ENCODE measurements at regions not wholly inside any gene's neighbourhood (a gene's known extent, or its start where the extent isn't known, plus 50 kb on each side); places are given as distances from the start of the nearest gene placed in this dataset.
"Not testable (repeated sequence)": the region's sequence is repeated elsewhere in the genome, so short reads cannot be mapped to it uniquely, and the experiment has no call there.

- peaks cover 32% of the 10 kb centered on the region for H3K36me3 ChIP-seq (ENCODE audit: control insufficient read depth, low read depth, low read length)
- H3K4me3 ChIP-seq (ENCODE audit: low read length); H3K9ac ChIP-seq (ENCODE audit: low read length); H3K27me3 ChIP-seq (ENCODE audit: control insufficient read depth, insufficient read depth, low read length); H3K4me1 ChIP-seq (ENCODE audit: control insufficient read depth, low read depth, low read length); H3K9me3 ChIP-seq (ENCODE audit: control insufficient read depth, low read depth, low read length); H3K27ac ChIP-seq (ENCODE audit: low read length): not testable (repeated sequence)
Observed at GRCh38 chr10:38364073-38364472, 269.9 kb downstream of the ZNF37A start.

GRCh38 chr10:38365917-38366316, 271.8 kb downstream of the ZNF37A start:
- not testable (repeated sequence) for H3K27ac ChIP-seq (ENCODE audit: low read length); H3K4me1 ChIP-seq (ENCODE audit: control insufficient read depth, low read depth, low read length); H3K27me3 ChIP-seq (ENCODE audit: control insufficient read depth, insufficient read depth, low read length); H3K9me3 ChIP-seq (ENCODE audit: control insufficient read depth, low read depth, low read length); H3K4me3 ChIP-seq (ENCODE audit: low read length); H3K9ac ChIP-seq (ENCODE audit: low read length)
- peaks cover 39% of the 10 kb centered on the region for H3K36me3 ChIP-seq (ENCODE audit: control insufficient read depth, low read depth, low read length)

GRCh38 chr10:38383800-38384199, 289.7 kb downstream of the ZNF37A start:
- not testable (repeated sequence) for H3K36me3 ChIP-seq (ENCODE audit: control insufficient read depth, low read depth, low read length); H3K4me1 ChIP-seq (ENCODE audit: control insufficient read depth, low read depth, low read length); H3K27ac ChIP-seq (ENCODE audit: low read length); H3K9ac ChIP-seq (ENCODE audit: low read length); H3K27me3 ChIP-seq (ENCODE audit: control insufficient read depth, insufficient read depth, low read length); H3K9me3 ChIP-seq (ENCODE audit: control insufficient read depth, low read depth, low read length); H3K4me3 ChIP-seq (ENCODE audit: low read length)

- not testable (repeated sequence) for H3K9ac ChIP-seq (ENCODE audit: low read length); H3K36me3 ChIP-seq (ENCODE audit: control insufficient read depth, low read depth, low read length); H3K4me1 ChIP-seq (ENCODE audit: control insufficient read depth, low read depth, low read length); H3K27me3 ChIP-seq (ENCODE audit: control insufficient read depth, insufficient read depth, low read length); H3K4me3 ChIP-seq (ENCODE audit: low read length); H3K9me3 ChIP-seq (ENCODE audit: control insufficient read depth, low read depth, low read length); H3K27ac ChIP-seq (ENCODE audit: low read length)
Observed at GRCh38 chr10:38386869-38387268, 292.7 kb downstream of the ZNF37A start.

- H3K4me1 ChIP-seq (ENCODE audit: control insufficient read depth, low read depth, low read length); H3K4me3 ChIP-seq (ENCODE audit: low read length); H3K27ac ChIP-seq (ENCODE audit: low read length); H3K36me3 ChIP-seq (ENCODE audit: control insufficient read depth, low read depth, low read length); H3K9me3 ChIP-seq (ENCODE audit: control insufficient read depth, low read depth, low read length); H3K27me3 ChIP-seq (ENCODE audit: control insufficient read depth, insufficient read depth, low read length); H3K9ac ChIP-seq (ENCODE audit: low read length): not testable (repeated sequence)
Observed at GRCh38 chr10:38390725-38391124, 296.6 kb downstream of the ZNF37A start.

- H3K9ac ChIP-seq (ENCODE audit: low read length); H3K27ac ChIP-seq (ENCODE audit: low read length); H3K4me1 ChIP-seq (ENCODE audit: control insufficient read depth, low read depth, low read length); H3K36me3 ChIP-seq (ENCODE audit: control insufficient read depth, low read depth, low read length); H3K4me3 ChIP-seq (ENCODE audit: low read length); H3K27me3 ChIP-seq (ENCODE audit: control insufficient read depth, insufficient read depth, low read length); H3K9me3 ChIP-seq (ENCODE audit: control insufficient read depth, low read depth, low read length): not testable (repeated sequence)
Observed at GRCh38 chr10:38395465-38395864, 301.3 kb downstream of the ZNF37A start.

- H3K27me3 ChIP-seq (ENCODE audit: control insufficient read depth, insufficient read depth, low read length); H3K27ac ChIP-seq (ENCODE audit: low read length); H3K9ac ChIP-seq (ENCODE audit: low read length): not testable (repeated sequence)
Observed at GRCh38 chr10:38396178-38396954, 302.2 kb downstream of the ZNF37A start.

GRCh38 chr10:38401565-38401964, 307.4 kb downstream of the ZNF37A start:
- H3K27ac ChIP-seq (ENCODE audit: low read length); H3K36me3 ChIP-seq (ENCODE audit: control insufficient read depth, low read depth, low read length); H3K9me3 ChIP-seq (ENCODE audit: control insufficient read depth, low read depth, low read length); H3K27me3 ChIP-seq (ENCODE audit: control insufficient read depth, insufficient read depth, low read length); H3K9ac ChIP-seq (ENCODE audit: low read length); H3K4me1 ChIP-seq (ENCODE audit: control insufficient read depth, low read depth, low read length): not testable (repeated sequence)
- peak overlapping the region; percentile 74 for H3K4me3 ChIP-seq (ENCODE audit: low read length)

More at GRCh38 chr10:38396178-38396954, 302.2 kb downstream of the ZNF37A start:
- H3K9me3 ChIP-seq (ENCODE audit: control insufficient read depth, low read depth, low read length); H3K36me3 ChIP-seq (ENCODE audit: control insufficient read depth, low read depth, low read length); H3K4me3 ChIP-seq (ENCODE audit: low read length); H3K4me1 ChIP-seq (ENCODE audit: control insufficient read depth, low read depth, low read length): not testable (repeated sequence)

GRCh38 chr10:38402442-38403346, 308.6 kb downstream of the ZNF37A start:
- not testable (repeated sequence) for H3K27ac ChIP-seq (ENCODE audit: low read length); H3K36me3 ChIP-seq (ENCODE audit: control insufficient read depth, low read depth, low read length); H3K9me3 ChIP-seq (ENCODE audit: control insufficient read depth, low read depth, low read length); H3K27me3 ChIP-seq (ENCODE audit: control insufficient read depth, insufficient read depth, low read length); H3K4me1 ChIP-seq (ENCODE audit: control insufficient read depth, low read depth, low read length)
- Histone ChIP-seq H3K9ac (ENCODE audit: low read length) (peak overlapping the region; percentile 78), H3K4me3 (ENCODE audit: low read length) (peak overlapping the region; percentile 74)

- H3K4me1 ChIP-seq (ENCODE audit: control insufficient read depth, low read depth, low read length); H3K36me3 ChIP-seq (ENCODE audit: control insufficient read depth, low read depth, low read length); H3K27me3 ChIP-seq (ENCODE audit: control insufficient read depth, insufficient read depth, low read length); H3K27ac ChIP-seq (ENCODE audit: low read length); H3K9me3 ChIP-seq (ENCODE audit: control insufficient read depth, low read depth, low read length): not testable (repeated sequence)
- Histone ChIP-seq H3K9ac (ENCODE audit: low read length) (peak overlapping the region; percentile 45), H3K4me3 (ENCODE audit: low read length) (peak overlapping the region; percentile 63)
Observed at GRCh38 chr10:38403347-38404117, 309.4 kb downstream of the ZNF37A start.

- not testable (repeated sequence) for H3K36me3 ChIP-seq (ENCODE audit: control insufficient read depth, low read depth, low read length); H3K4me3 ChIP-seq (ENCODE audit: low read length); H3K4me1 ChIP-seq (ENCODE audit: control insufficient read depth, low read depth, low read length); H3K9me3 ChIP-seq (ENCODE audit: control insufficient read depth, low read depth, low read length); H3K27ac ChIP-seq (ENCODE audit: low read length); H3K9ac ChIP-seq (ENCODE audit: low read length); H3K27me3 ChIP-seq (ENCODE audit: control insufficient read depth, insufficient read depth, low read length)
Observed at GRCh38 chr10:38423634-38424033, 329.5 kb downstream of the ZNF37A start.
